Stimulated activated naive B cell treated with anti-CD40 and anti-IgM and Interleukin-4, amounts not matched to agents 10 μg/mL and 1 μg/mL and 100 μg/mL, for 72 hours (primary cell): ENCODE measurements at regions not wholly inside any gene's neighbourhood (a gene's known extent, or its start where the extent isn't known, plus 50 kb on each side); places are given as distances from the start of the nearest gene placed in this dataset.
"Not testable (repeated sequence)": the region's sequence is repeated elsewhere in the genome, so short reads cannot be mapped to it uniquely, and the experiment has no call there.

ENCODE experiments used
- ATAC-seq, 2 donors: fragments of 150-1000 bp; cut with Tn5 transposase; replicated peaks; 2 replicates each; pipeline ENCODE4 v1.10.0; 2021; ENCODE audit warnings: moderate library complexity in 1 of 2
- DNase-seq: peaks from one replicate; pipeline ENCODE4 v3.0.0; 2021
- H3K27ac Mint-ChIP-seq: one replicate; pipeline ENCODE4 v1.8.0; 2022; ENCODE audit warnings: mild to moderate bottlenecking, mixed read lengths
- H3K27me3 Mint-ChIP-seq, 2 donors: one replicate each; pipeline ENCODE4 v1.8.0; 2022; ENCODE audit warnings: mixed read lengths in 2 of 2
- H3K36me3 Mint-ChIP-seq, 2 donors: one replicate each; pipeline ENCODE4 v1.8.0; 2022; ENCODE audit warnings: mixed read lengths in 2 of 2, mild to moderate bottlenecking in 1 of 2
- H3K4me1 Mint-ChIP-seq, 2 donors: one replicate each; pipeline ENCODE4 v1.8.0; 2022; ENCODE audit warnings: mixed read lengths in 2 of 2, mild to moderate bottlenecking in 1 of 2
- H3K4me3 Mint-ChIP-seq, 2 donors: one replicate each; pipeline ENCODE4 v1.8.0; 2022; ENCODE audit warnings: mild to moderate bottlenecking in 2 of 2, mixed read lengths in 2 of 2, moderate library complexity in 1 of 2
- H3K9me3 Mint-ChIP-seq, 2 donors: one replicate each; pipeline ENCODE4 v1.8.0; 2022; ENCODE audit warnings: mixed read lengths in 2 of 2, mild to moderate bottlenecking in 1 of 2

- Mint-ChIP-seq H3K36me3 (no peaks in the 10 kb centered on the region), H3K4me1 (no peaks in the 10 kb centered on the region), H3K4me3 (no peak overlapping the region), H3K27me3 (no peaks in the 10 kb centered on the region), H3K27ac (no peak overlapping the region), H3K9me3 (peaks cover 0 to 2% of the 10 kb centered on the region in 2 donors)
- ATAC-seq (no peak), DNase-seq (no peak)
Measured at GRCh38 chr16:65372171-65372570, 250.3 kb upstream of the CDH11 start.

GRCh38 chr16:65365732-65366715 lies 244.2 kb upstream of the CDH11 start:
- Mint-ChIP-seq H3K4me3 (no peak overlapping the region), H3K27me3 (no peaks in the 10 kb centered on the region), H3K4me1 (no peaks in the 10 kb centered on the region), H3K27ac (no peak overlapping the region), H3K9me3 (peaks cover 0 to 2% of the 10 kb centered on the region in 2 donors), H3K36me3 (no peaks in the 10 kb centered on the region)
- ATAC-seq (no peak), DNase-seq (no peak)

- not testable (repeated sequence) for H3K4me3 Mint-ChIP-seq, H3K9me3 Mint-ChIP-seq, H3K36me3 Mint-ChIP-seq, ATAC-seq, H3K27me3 Mint-ChIP-seq, H3K27ac Mint-ChIP-seq, DNase-seq, H3K4me1 Mint-ChIP-seq
Measured at GRCh38 chr16:65356721-65357120, 234.9 kb upstream of the CDH11 start.

- H3K9me3 Mint-ChIP-seq = peaks cover 2 to 8% of the 10 kb centered on the region in 2 donors
- H3K27me3 Mint-ChIP-seq = no peaks in the 10 kb centered on the region
- no peak overlapping the region for H3K27ac Mint-ChIP-seq
- H3K4me1 Mint-ChIP-seq = no peaks in the 10 kb centered on the region
- H3K36me3 Mint-ChIP-seq = no peaks in the 10 kb centered on the region
- DNase-seq (no peak), ATAC-seq (no peak)
- no peak overlapping the region for H3K4me3 Mint-ChIP-seq
Measured at GRCh38 chr16:65355706-65356105, 233.8 kb upstream of the CDH11 start.

- Mint-ChIP-seq H3K4me1 (no peaks in the 10 kb centered on the region), H3K36me3 (no peaks in the 10 kb centered on the region), H3K27me3 (no peaks in the 10 kb centered on the region), H3K9me3 (peaks cover 4 to 8% of the 10 kb centered on the region in 2 donors), H3K4me3 (no peak overlapping the region), H3K27ac (no peak overlapping the region)
- DNase-seq (no peak), ATAC-seq (no peak)
Measured at GRCh38 chr16:65353183-65353582, 231.3 kb upstream of the CDH11 start.

GRCh38 chr16:65349626-65350025 lies 227.8 kb upstream of the CDH11 start:
- Mint-ChIP-seq H3K27me3 (no peaks in the 10 kb centered on the region), H3K9me3 (peaks cover 2 to 5% of the 10 kb centered on the region in 2 donors), H3K27ac (no peak overlapping the region), H3K4me1 (no peaks in the 10 kb centered on the region), H3K4me3 (no peak overlapping the region), H3K36me3 (no peaks in the 10 kb centered on the region)
- DNase-seq (no peak), ATAC-seq (no peak)

GRCh38 chr16:65343556-65343955 lies 221.7 kb upstream of the CDH11 start:
- Mint-ChIP-seq H3K4me3 (no peak overlapping the region), H3K27ac (no peak overlapping the region), H3K9me3 (peaks cover 4 to 19% of the 10 kb centered on the region in 2 donors), H3K36me3 (no peaks in the 10 kb centered on the region), H3K27me3 (no peaks in the 10 kb centered on the region), H3K4me1 (no peaks in the 10 kb centered on the region)
- ATAC-seq = no peak
- no peak for DNase-seq

GRCh38 chr16:65342231-65342866 lies 220.5 kb upstream of the CDH11 start:
- H3K27me3 Mint-ChIP-seq = no peaks in the 10 kb centered on the region
- H3K36me3 Mint-ChIP-seq = no peaks in the 10 kb centered on the region
- H3K4me1 Mint-ChIP-seq = no peaks in the 10 kb centered on the region
- DNase-seq (no peak), ATAC-seq (no peak)
- H3K9me3 Mint-ChIP-seq = peaks cover 4 to 19% of the 10 kb centered on the region in 2 donors
- H3K27ac Mint-ChIP-seq = no peak overlapping the region
- H3K4me3 Mint-ChIP-seq = no peak overlapping the region

GRCh38 chr16:65339062-65339461 lies 217.2 kb upstream of the CDH11 start:
- DNase-seq (no peak), ATAC-seq (no peak)
- H3K9me3 Mint-ChIP-seq = peaks cover 4 to 17% of the 10 kb centered on the region in 2 donors
- no peak overlapping the region for H3K4me3 Mint-ChIP-seq
- H3K4me1 Mint-ChIP-seq = no peaks in the 10 kb centered on the region
- H3K27me3 Mint-ChIP-seq = no peaks in the 10 kb centered on the region
- no peaks in the 10 kb centered on the region for H3K36me3 Mint-ChIP-seq
- no peak overlapping the region for H3K27ac Mint-ChIP-seq

GRCh38 chr16:65336160-65336559 lies 214.3 kb upstream of the CDH11 start:
- DNase-seq (no peak), ATAC-seq (no peak)
- Mint-ChIP-seq H3K27me3 (no peaks in the 10 kb centered on the region), H3K36me3 (no peaks in the 10 kb centered on the region), H3K27ac (no peak overlapping the region), H3K4me3 (no peak overlapping the region), H3K4me1 (no peaks in the 10 kb centered on the region), H3K9me3 (peaks cover 0 to 9% of the 10 kb centered on the region in 2 donors)

- H3K36me3 Mint-ChIP-seq = no peaks in the 10 kb centered on the region
- H3K27me3 Mint-ChIP-seq = no peaks in the 10 kb centered on the region
- H3K4me1 Mint-ChIP-seq = no peaks in the 10 kb centered on the region
- ATAC-seq (no peak), DNase-seq (no peak)
- H3K4me3 Mint-ChIP-seq = no peak overlapping the region
- H3K27ac Mint-ChIP-seq = no peak overlapping the region
- H3K9me3 Mint-ChIP-seq = peaks cover 0 to 14% of the 10 kb centered on the region in 2 donors
Measured at GRCh38 chr16:65334081-65334480, 212.2 kb upstream of the CDH11 start.

GRCh38 chr16:65333283-65333682 lies 211.4 kb upstream of the CDH11 start:
- DNase-seq (no peak), ATAC-seq (no peak)
- Mint-ChIP-seq H3K4me1 (no peaks in the 10 kb centered on the region), H3K36me3 (no peaks in the 10 kb centered on the region), H3K9me3 (peaks cover 0 to 14% of the 10 kb centered on the region in 2 donors), H3K27ac (no peak overlapping the region), H3K4me3 (no peak overlapping the region), H3K27me3 (no peaks in the 10 kb centered on the region)

GRCh38 chr16:65327346-65327745 lies 205.5 kb upstream of the CDH11 start:
- no peak overlapping the region for H3K4me3 Mint-ChIP-seq
- H3K4me1 Mint-ChIP-seq = no peaks in the 10 kb centered on the region
- peaks cover 2 to 12% of the 10 kb centered on the region in 2 donors for H3K9me3 Mint-ChIP-seq
- H3K27ac Mint-ChIP-seq = no peak overlapping the region
- DNase-seq = no peak
- no peak for ATAC-seq
- H3K27me3 Mint-ChIP-seq = no peaks in the 10 kb centered on the region
- H3K36me3 Mint-ChIP-seq = no peaks in the 10 kb centered on the region

GRCh38 chr16:65323655-65324237 lies 201.9 kb upstream of the CDH11 start:
- ATAC-seq = no peak
- Mint-ChIP-seq H3K27ac (no peak overlapping the region), H3K9me3 (peaks cover 2 to 4% of the 10 kb centered on the region in 2 donors), H3K27me3 (no peaks in the 10 kb centered on the region), H3K4me1 (no peaks in the 10 kb centered on the region), H3K4me3 (no peak overlapping the region), H3K36me3 (no peaks in the 10 kb centered on the region)
- no peak for DNase-seq
